ENCODE measurements at regions not wholly inside any gene's neighbourhood (a gene's known extent, or its start where the extent isn't known, plus 50 kb on each side); places are given as distances from the start of the nearest gene placed in this dataset.

GRCh38 chr11:119982517-119983239, 155.2 kb downstream of the TRIM29 start:
- DNase-seq (ENCODE audit: low spot score) = no peak

- no peak for DNase-seq (ENCODE audit: low spot score)
These were observed 157.5 kb downstream of the TRIM29 start for GRCh38 chr11:119980431-119980830.

- no peak for DNase-seq (ENCODE audit: low spot score)
These were observed 158.2 kb downstream of the TRIM29 start for GRCh38 chr11:119979701-119980100.

- DNase-seq (ENCODE audit: low spot score) = no peak
These were observed 159.2 kb downstream of the TRIM29 start for GRCh38 chr11:119978696-119979095.

- no peak for DNase-seq (ENCODE audit: low spot score)
These were observed 160.0 kb downstream of the TRIM29 start for GRCh38 chr11:119977881-119978280.

GRCh38 chr11:119977561-119977860, 160.4 kb downstream of the TRIM29 start:
- DNase-seq (ENCODE audit: low spot score) = no peak

- DNase-seq (ENCODE audit: low spot score) = no peak
These were observed 160.9 kb downstream of the TRIM29 start for GRCh38 chr11:119976805-119977560.

- DNase-seq (ENCODE audit: low spot score) = no peak
These were observed 162.3 kb downstream of the TRIM29 start for GRCh38 chr11:119975561-119976152.

GRCh38 chr11:119974467-119974866, 163.4 kb downstream of the TRIM29 start:
- DNase-seq (ENCODE audit: low spot score) = no peak

- no peak for DNase-seq (ENCODE audit: low spot score)
These were observed 163.9 kb downstream of the TRIM29 start for GRCh38 chr11:119974051-119974450.

GRCh38 chr11:119972281-119972680, 165.6 kb downstream of the TRIM29 start:
- no peak for DNase-seq (ENCODE audit: low spot score)

- DNase-seq (ENCODE audit: low spot score) = no peak
These were observed 167.2 kb downstream of the TRIM29 start for GRCh38 chr11:119970555-119971304.

- no peak for DNase-seq (ENCODE audit: low spot score)
These were observed 173.5 kb downstream of the TRIM29 start for GRCh38 chr11:119964136-119965025.

- no peak for DNase-seq (ENCODE audit: low spot score)
These were observed 180.0 kb downstream of the TRIM29 start for GRCh38 chr11:119957951-119958350.

- DNase-seq (ENCODE audit: low spot score) = no peak
These were observed 185.5 kb downstream of the TRIM29 start for GRCh38 chr11:119952441-119952840.

- DNase-seq (ENCODE audit: low spot score) = no peak
These were observed 194.6 kb downstream of the TRIM29 start for GRCh38 chr11:119943298-119943655.

GRCh38 chr11:119942583-119943297, 195.2 kb downstream of the TRIM29 start:
- DNase-seq (ENCODE audit: low spot score) = no peak

GRCh38 chr11:119941636-119942411, 196.1 kb downstream of the TRIM29 start:
- DNase-seq (ENCODE audit: low spot score) = no peak

GRCh38 chr11:119941171-119941570, 196.7 kb downstream of the TRIM29 start:
- DNase-seq (ENCODE audit: low spot score) = no peak

GRCh38 chr11:119940401-119940976, 197.4 kb downstream of the TRIM29 start:
- no peak for DNase-seq (ENCODE audit: low spot score)
